ENCODE measurements at regions not wholly inside any gene's neighbourhood (a gene's known extent, or its start where the extent isn't known, plus 50 kb on each side); places are given as distances from the start of the nearest gene placed in this dataset.

- no peak for TF ChIP-seq POLR2A (IDR thresholded peaks at IDR 0.05; ENCODE audit: extremely low read depth, insufficient read length)
- TF ChIP-seq MAX (IDR thresholded peaks at IDR 0.05; ENCODE audit: low read depth, low read length), result no peak
- no peak for DNase-seq (ENCODE audit: low read depth)
- no peak overlapping the region for H3K4me3 ChIP-seq (ENCODE audit: low read depth, low read length)
Observed at GRCh38 chr4:113828702-113829101, 67.2 kb upstream of the CAMK2D start.

GRCh38 chr4:113827285-113827684 lies 65.7 kb upstream of the CAMK2D start:
- no peak for TF ChIP-seq CTCF (IDR thresholded peaks at IDR 0.05; ENCODE audit: low read depth, low read length)
- no peak for TF ChIP-seq POLR2A (IDR thresholded peaks at IDR 0.05; ENCODE audit: extremely low read depth, insufficient read length)
- TF ChIP-seq MYC (IDR thresholded peaks at IDR 0.05; ENCODE audit: low read depth, low read length), result no peak
- TF ChIP-seq MAX (IDR thresholded peaks at IDR 0.05; ENCODE audit: low read depth, low read length), result no peak
- DNase-seq (ENCODE audit: low read depth), result no peak
- H3K4me3 ChIP-seq (ENCODE audit: low read depth, low read length), result no peak overlapping the region

- TF ChIP-seq POLR2A (IDR thresholded peaks at IDR 0.05; ENCODE audit: extremely low read depth, insufficient read length) (no peak), CTCF (IDR thresholded peaks at IDR 0.05; ENCODE audit: low read depth, low read length) (no peak), MAX (IDR thresholded peaks at IDR 0.05; ENCODE audit: low read depth, low read length) (no peak), MYC (IDR thresholded peaks at IDR 0.05; ENCODE audit: low read depth, low read length) (no peak)
- no peak overlapping the region for H3K4me3 ChIP-seq (ENCODE audit: low read depth, low read length)
- DNase-seq (ENCODE audit: low read depth), result no peak
Observed at GRCh38 chr4:113826421-113826820, 64.9 kb upstream of the CAMK2D start.

GRCh38 chr4:113825272-113825671 lies 63.7 kb upstream of the CAMK2D start:
- no peak overlapping the region for H3K4me3 ChIP-seq (ENCODE audit: low read depth, low read length)
- DNase-seq (ENCODE audit: low read depth), result peak; percentile 45
- TF ChIP-seq MYC (IDR thresholded peaks at IDR 0.05; ENCODE audit: low read depth, low read length) (no peak), CTCF (IDR thresholded peaks at IDR 0.05; ENCODE audit: low read depth, low read length) (no peak), POLR2A (IDR thresholded peaks at IDR 0.05; ENCODE audit: extremely low read depth, insufficient read length) (no peak), MAX (IDR thresholded peaks at IDR 0.05; ENCODE audit: low read depth, low read length) (no peak)

GRCh38 chr4:113824396-113824795 lies 62.9 kb upstream of the CAMK2D start:
- TF ChIP-seq POLR2A (IDR thresholded peaks at IDR 0.05; ENCODE audit: extremely low read depth, insufficient read length) (no peak), CTCF (IDR thresholded peaks at IDR 0.05; ENCODE audit: low read depth, low read length) (no peak), MAX (IDR thresholded peaks at IDR 0.05; ENCODE audit: low read depth, low read length) (no peak), MYC (IDR thresholded peaks at IDR 0.05; ENCODE audit: low read depth, low read length) (no peak)
- H3K4me3 ChIP-seq (ENCODE audit: low read depth, low read length), result no peak overlapping the region
- no peak for DNase-seq (ENCODE audit: low read depth)

GRCh38 chr4:113823291-113823659 lies 61.7 kb upstream of the CAMK2D start:
- H3K4me3 ChIP-seq (ENCODE audit: low read depth, low read length), result no peak overlapping the region
- TF ChIP-seq MYC (IDR thresholded peaks at IDR 0.05; ENCODE audit: low read depth, low read length) (no peak), POLR2A (IDR thresholded peaks at IDR 0.05; ENCODE audit: extremely low read depth, insufficient read length) (no peak)
- DNase-seq (ENCODE audit: low read depth), result peak; percentile 43

Data from NB4 (cell line).